ENCODE measurements at regions not wholly inside any gene's neighbourhood (a gene's known extent, or its start where the extent isn't known, plus 50 kb on each side); places are given as distances from the start of the nearest gene placed in this dataset.

GRCh38 chr4:130545171-130545570 lies 1449.2 kb downstream of the C4orf33 start:
- no peak for DNase-seq

DNA sequence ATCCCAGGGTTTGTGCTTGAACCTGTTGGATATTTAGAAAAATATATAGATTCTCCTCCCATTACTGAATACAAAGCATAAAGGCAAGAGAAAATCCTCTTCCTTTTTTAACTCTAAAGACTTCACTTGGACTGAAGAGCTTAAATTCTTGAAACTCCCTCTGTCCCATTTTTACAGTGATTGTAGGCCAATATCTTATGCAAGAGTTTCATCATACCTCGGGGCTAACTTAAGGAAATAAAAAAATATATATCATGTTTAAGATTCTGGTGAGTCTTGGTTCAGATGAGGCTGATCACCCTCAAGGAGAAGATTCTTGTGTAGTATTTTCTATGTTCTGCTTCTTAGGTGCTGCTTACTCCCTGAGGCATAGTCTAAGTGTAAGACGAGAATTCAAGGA lies 1449.6 kb downstream of the C4orf33 start:
- DNase-seq: no peak

- DNase-seq: no peak
Observed at GRCh38 chr4:130559268-130559667, 1463.3 kb downstream of the C4orf33 start.

DNA sequence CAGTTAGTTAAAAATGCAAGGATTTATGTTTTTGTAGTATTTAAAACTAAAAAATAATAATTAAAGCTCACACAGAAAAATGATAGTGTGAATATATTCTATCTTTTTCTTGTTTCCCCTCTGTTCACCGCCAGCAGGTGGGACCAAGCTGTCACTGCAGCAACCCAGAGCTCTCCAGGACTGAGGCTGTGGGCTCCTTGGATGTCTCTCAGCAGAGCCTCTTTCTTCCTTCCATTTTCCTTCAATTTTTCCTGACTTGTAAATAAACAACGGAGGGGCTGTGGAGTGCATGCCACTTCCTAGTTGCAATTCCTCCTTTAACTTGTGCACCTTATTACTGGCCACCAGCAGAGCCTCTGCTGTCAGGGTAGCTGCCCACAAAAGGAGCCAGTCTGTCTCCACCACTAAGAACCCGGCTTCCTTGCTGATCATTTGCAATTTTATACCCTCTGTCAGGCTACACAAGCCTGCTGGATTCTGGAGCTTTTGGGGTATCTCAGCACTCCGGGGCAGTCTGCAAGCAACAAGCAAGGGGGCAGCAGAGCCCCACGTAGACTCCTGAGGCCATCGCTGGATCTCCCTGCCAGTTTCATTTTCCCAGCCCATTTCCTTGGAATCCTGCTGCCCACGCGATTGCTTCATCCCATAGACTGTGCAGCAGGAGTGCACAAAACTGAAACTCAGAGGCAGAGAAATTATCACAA lies 1467.4 kb downstream of the C4orf33 start:
- DNase-seq: peak; percentile 50

GRCh38 chr4:130563889-130564418 lies 1468.0 kb downstream of the C4orf33 start:
- no peak for DNase-seq

DNA sequence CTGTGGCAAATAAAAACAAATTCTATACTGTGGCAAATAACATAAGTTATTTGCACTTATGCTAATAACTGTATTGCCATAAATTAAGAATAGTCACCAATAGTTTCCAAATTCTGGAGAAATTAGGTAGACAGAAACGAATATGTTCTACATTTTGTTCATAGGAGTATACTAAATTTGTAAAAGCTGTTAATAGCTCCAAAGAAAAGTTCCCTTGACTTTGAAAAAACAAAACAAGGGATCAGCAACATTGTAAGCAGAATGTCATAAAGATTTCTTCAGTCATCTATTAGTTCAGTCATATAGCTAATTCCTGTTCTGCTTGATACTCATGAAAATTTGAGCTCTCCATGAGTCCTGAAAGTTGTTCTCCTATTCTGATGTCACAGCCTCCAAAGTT lies 1472.8 kb downstream of the C4orf33 start:
- DNase-seq: no peak

- DNase-seq: no peak
Observed at GRCh38 chr4:130573742-130574141, 1477.8 kb downstream of the C4orf33 start.

- DNase-seq: no peak
Observed at GRCh38 chr4:130574215-130574614, 1478.3 kb downstream of the C4orf33 start.

DNA sequence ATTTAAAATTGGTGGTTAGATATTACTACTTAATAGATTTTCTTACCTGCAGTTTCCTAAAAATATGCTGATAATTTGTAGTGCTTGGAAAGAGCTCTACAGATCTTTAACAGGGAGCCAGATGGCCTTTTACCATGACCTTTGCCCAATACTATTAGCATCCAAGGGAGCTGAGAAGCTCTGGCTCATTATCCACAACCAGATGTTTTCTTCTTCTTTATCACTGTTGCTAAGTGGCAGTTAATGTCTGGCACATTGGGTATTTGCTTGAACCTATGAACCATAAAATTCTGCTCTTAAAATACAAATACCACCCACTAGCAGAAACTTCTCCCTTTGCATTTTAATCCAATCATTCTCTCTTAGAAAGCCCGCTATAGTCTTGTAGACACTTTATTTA lies 1480.3 kb downstream of the C4orf33 start:
- DNase-seq: no peak

DNA sequence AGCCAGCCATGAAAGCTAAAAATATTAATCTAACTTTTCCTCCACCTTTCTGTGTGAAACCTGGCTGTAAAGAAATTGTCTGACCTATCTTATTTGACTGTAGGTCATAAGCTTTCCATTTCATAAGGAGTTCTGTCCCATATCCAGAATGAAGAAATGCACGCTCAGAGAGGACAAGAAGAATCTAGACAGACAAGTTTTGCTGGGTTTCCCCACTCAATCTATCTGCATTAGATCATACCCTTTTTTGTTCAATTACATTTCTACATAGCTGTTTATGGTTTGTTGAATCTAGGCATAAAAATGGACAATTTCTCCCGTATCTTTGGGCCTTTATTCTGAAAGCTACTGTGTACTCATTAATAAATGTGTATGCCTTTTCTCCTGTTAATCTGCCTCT lies 1495.1 kb downstream of the C4orf33 start:
- no peak for DNase-seq

DNA sequence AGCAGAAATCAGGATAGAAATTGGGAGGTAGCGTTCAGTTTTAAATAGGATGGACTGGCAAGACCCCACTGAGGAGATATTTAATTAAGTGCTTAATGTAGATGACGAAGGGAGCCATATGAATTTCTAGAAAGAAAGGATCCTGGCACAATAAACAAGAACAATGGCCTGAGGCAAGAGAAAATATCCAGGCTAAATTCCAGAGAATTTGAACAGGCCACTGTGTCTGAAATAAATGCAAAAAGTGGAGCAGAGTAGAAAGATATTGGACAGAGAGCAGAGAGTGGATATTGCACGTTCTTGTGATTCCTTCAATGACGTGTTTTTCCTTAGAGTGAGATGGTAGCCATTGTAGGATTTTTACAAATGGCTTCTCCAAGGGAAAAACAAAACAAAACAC lies 1504.8 kb downstream of the C4orf33 start:
- no peak for DNase-seq

DNA sequence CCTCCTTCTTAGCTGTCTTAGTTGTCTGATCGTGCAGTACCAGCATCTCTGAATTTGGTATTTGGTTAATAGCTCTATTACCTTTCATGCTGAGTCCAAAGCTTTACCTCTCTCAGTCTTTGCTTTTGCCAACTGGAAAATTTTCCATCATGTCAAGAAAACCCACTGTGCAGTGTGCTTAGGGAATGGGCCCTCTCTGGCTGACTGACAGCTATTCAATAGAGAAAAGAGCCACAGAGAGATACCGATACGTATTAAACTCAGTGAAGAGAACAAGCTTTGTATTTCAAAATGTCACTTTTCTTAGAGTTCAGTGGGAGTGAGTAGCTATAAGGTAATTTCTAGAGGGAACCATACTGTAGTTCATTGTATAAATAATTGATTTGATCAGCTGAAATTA lies 1507.1 kb downstream of the C4orf33 start:
- DNase-seq: no peak

DNA sequence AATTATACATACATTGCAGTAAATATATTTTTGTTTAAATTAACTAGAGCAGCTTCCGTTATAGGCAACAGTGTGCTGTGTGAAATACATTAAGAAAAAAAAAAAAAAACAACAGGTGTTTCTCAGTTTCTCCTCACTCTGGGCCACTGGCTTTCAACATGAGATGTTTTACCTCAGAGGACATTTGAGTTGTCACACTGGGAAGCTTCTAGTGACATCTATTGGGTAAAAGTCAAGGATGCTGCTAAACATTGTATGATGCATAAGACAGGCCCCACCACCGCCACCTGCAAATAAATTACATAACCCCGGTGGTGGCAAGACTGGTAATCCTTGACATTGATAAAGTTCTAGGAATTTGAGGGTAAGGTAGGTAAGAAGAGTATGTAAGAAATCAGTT lies 1512.2 kb downstream of the C4orf33 start:
- no peak for DNase-seq

DNA sequence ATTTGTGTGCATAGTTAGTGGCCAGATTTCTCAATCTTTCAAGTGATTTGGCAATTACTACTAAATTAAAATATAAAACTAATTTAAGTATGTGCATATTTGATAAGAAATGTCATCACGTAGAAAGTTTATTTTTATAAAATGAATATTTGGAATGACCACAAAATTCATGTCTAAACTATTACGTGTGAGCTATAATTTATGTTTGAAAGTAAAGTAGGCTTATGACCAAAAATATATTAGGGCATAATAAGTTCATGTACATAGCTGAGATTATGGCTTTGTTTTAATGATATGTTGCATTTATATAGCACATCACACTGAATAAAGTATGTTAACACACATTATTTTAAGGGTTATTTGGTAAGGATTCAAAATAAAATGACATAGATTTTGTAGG lies 1532.6 kb downstream of the C4orf33 start:
- no peak for DNase-seq

DNA sequence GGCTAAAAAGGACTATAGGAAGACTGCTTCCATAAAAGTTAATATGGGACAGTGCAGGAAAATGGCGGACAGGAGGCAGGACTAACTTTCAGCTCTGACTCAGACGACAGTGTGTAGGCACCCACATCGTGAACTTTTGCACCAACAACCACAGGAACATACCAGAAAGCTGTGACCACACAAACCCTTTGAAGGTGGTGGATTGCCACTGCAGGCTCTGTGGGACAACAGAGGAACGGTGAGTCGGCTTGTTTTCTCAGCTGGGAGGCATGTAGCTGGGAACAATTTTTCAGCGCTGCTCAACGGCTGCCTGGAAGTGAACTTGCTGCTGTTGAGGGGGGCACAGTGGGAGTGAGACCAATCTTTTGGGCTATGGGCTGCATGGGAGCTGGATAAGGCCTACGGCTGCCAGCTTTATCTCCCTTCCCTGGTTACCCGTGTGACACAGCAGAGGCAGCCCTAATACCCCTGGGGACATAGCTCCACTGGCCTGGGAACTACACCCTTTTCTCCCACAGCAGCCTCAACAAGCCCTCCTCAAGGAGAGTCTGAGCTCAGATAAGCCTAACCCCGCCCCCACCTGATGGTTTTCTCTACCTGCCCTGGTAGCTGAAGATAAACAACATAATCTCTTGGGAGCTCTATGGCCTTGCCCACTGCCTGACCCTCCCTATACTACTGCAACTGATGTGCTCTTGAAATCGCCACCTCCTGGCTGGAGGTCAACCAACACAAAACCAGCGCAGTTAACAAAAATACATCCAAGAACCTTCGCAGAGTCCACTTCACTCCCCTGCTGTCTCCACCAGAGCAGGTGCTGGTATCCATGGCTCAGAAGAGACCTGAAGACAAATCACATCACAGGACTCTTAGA lies 1537.0 kb downstream of the C4orf33 start:
- no peak for DNase-seq

GRCh38 chr4:130636486-130636885 lies 1540.5 kb downstream of the C4orf33 start:
- no peak for DNase-seq

- no peak for DNase-seq
Observed at GRCh38 chr4:130640592-130640991, 1544.6 kb downstream of the C4orf33 start.

GRCh38 chr4:130646886-130647285 lies 1550.9 kb downstream of the C4orf33 start:
- DNase-seq: no peak

DNA sequence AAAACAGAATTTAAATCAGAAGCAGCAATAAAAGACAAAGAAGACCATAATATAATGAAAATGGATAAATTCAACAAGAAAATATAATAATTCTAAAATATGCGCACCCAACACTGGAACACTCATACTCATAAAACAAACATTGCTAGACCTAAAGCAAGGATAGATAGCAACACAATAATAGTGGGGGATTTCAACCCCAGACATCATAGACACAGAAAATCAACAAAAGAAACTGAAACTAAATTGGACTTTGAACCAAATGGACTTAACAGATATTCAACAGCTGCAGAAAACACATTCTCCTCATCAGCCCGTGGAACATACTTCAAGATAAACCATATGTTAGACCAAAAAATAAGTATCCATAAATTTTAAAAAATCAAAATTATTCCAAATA lies 1552.6 kb downstream of the C4orf33 start:
- no peak for DNase-seq

GRCh38 chr4:130653842-130654241 lies 1557.9 kb downstream of the C4orf33 start:
- DNase-seq: no peak

DNA sequence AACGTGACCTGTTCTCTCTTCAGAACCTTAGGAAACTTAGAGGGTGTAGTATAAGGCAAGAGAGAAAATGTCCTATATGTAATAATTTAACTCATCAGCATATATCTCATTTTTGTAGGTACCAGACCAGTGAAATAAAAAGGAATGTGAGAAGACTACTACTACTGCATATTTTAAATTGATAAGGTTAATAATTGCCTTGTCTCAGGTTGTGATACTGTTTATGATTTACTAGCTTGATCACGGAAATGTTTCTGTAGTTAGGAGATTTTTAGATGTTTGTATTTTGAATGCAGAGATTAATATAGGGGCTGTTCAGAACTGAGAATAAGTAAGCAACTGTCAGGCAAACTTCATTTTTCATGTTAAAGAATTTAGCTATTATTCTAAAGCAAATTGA lies 1563.4 kb downstream of the C4orf33 start:
- DNase-seq: no peak

DNA sequence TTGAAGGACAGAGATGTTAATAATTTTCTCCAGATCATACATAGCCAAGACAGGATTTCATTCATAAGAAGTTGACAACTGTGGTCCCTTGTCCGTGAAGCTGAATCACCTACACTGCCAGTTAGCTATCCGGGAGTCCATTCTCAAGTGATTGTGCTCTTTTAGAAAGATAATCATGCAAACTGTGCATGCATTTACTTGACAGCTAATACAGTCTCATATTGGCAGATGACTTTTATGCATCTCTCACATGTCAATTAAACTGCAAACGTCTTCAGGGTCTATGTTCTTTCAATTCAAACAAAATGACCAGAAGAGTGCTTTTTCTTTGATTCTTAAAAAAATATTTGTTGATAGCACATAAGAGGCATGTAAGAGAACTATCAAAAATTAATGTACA lies 1572.9 kb downstream of the C4orf33 start:
- no peak for DNase-seq

GRCh38 chr4:130675266-130675665 lies 1579.3 kb downstream of the C4orf33 start:
- no peak for DNase-seq

GRCh38 chr4:130689181-130689580 lies 1593.2 kb downstream of the C4orf33 start:
- no peak for DNase-seq
